ENCODE measurements at regions not wholly inside any gene's neighbourhood (a gene's known extent, or its start where the extent isn't known, plus 50 kb on each side); places are given as distances from the start of the nearest gene placed in this dataset.
"Not testable (repeated sequence)": the region's sequence is repeated elsewhere in the genome, so short reads cannot be mapped to it uniquely, and the experiment has no call there.

- DNase-seq (ENCODE audit: insufficient read length, low spot score); FAIRE-seq: not testable (repeated sequence)
These were observed 63.5 kb downstream of the UNC93B1 start for GRCh38 chr11:67940440-67940839.

- not testable (repeated sequence) for FAIRE-seq; DNase-seq (ENCODE audit: insufficient read length, low spot score)
These were observed 64.9 kb downstream of the UNC93B1 start for GRCh38 chr11:67938964-67939363.

GRCh38 chr11:67938371-67938770, 65.5 kb downstream of the UNC93B1 start:
- not testable (repeated sequence) for DNase-seq (ENCODE audit: insufficient read length, low spot score); FAIRE-seq

GRCh38 chr11:67923565-67923964, 80.3 kb downstream of the UNC93B1 start:
- FAIRE-seq; DNase-seq (ENCODE audit: insufficient read length, low spot score): not testable (repeated sequence)

- DNase-seq (ENCODE audit: insufficient read length, low spot score); FAIRE-seq: not testable (repeated sequence)
These were observed 83.4 kb downstream of the UNC93B1 start for GRCh38 chr11:67920546-67920945.

GRCh38 chr11:67912184-67912583, 91.7 kb downstream of the UNC93B1 start:
- not testable (repeated sequence) for FAIRE-seq; DNase-seq (ENCODE audit: insufficient read length, low spot score)

GRCh38 chr11:67911211-67911610, 92.7 kb downstream of the UNC93B1 start:
- FAIRE-seq; DNase-seq (ENCODE audit: insufficient read length, low spot score): not testable (repeated sequence)

- not testable (repeated sequence) for DNase-seq (ENCODE audit: insufficient read length, low spot score)
These were observed 93.1 kb downstream of the UNC93B1 start for GRCh38 chr11:67910803-67911202.

GRCh38 chr11:67906969-67907368, 96.9 kb downstream of the UNC93B1 start:
- DNase-seq (ENCODE audit: insufficient read length, low spot score); FAIRE-seq: not testable (repeated sequence)

More at GRCh38 chr11:67910803-67911202, 93.1 kb downstream of the UNC93B1 start:
- not testable (repeated sequence) for FAIRE-seq

GRCh38 chr11:67899462-67899861, 104.4 kb downstream of the UNC93B1 start:
- DNase-seq (ENCODE audit: insufficient read length, low spot score): peak; percentile 6

GRCh38 chr11:67893487-67893886, 110.4 kb downstream of the UNC93B1 start:
- FAIRE-seq; DNase-seq (ENCODE audit: insufficient read length, low spot score): not testable (repeated sequence)

More at GRCh38 chr11:67899462-67899861, 104.4 kb downstream of the UNC93B1 start:
- FAIRE-seq: not testable (repeated sequence)

GRCh38 chr11:67889646-67890045, 114.3 kb downstream of the UNC93B1 start:
- not testable (repeated sequence) for DNase-seq (ENCODE audit: insufficient read length, low spot score); FAIRE-seq

- not testable (repeated sequence) for DNase-seq (ENCODE audit: insufficient read length, low spot score); FAIRE-seq
These were observed 115.8 kb downstream of the UNC93B1 start for GRCh38 chr11:67888056-67888455.

GRCh38 chr11:67886672-67887071, 117.2 kb downstream of the UNC93B1 start:
- DNase-seq (ENCODE audit: insufficient read length, low spot score); FAIRE-seq: not testable (repeated sequence)

GRCh38 chr11:67886207-67886606, 117.7 kb downstream of the UNC93B1 start:
- not testable (repeated sequence) for FAIRE-seq; DNase-seq (ENCODE audit: insufficient read length, low spot score)

- not testable (repeated sequence) for DNase-seq (ENCODE audit: insufficient read length, low spot score); FAIRE-seq
These were observed 118.3 kb downstream of the UNC93B1 start for GRCh38 chr11:67885574-67885973.

- not testable (repeated sequence) for FAIRE-seq; DNase-seq (ENCODE audit: insufficient read length, low spot score)
These were observed 118.9 kb downstream of the UNC93B1 start for GRCh38 chr11:67884761-67885558.

GRCh38 chr11:67884073-67884757, 119.7 kb downstream of the UNC93B1 start:
- not testable (repeated sequence) for DNase-seq (ENCODE audit: insufficient read length, low spot score); FAIRE-seq

- not testable (repeated sequence) for FAIRE-seq; DNase-seq (ENCODE audit: insufficient read length, low spot score)
These were observed 121.6 kb downstream of the UNC93B1 start for GRCh38 chr11:67882304-67882703.

- FAIRE-seq; DNase-seq (ENCODE audit: insufficient read length, low spot score): not testable (repeated sequence)
These were observed 122.1 kb downstream of the UNC93B1 start for GRCh38 chr11:67881836-67882235.
